Transverse colon (tissue), 4 donors: ENCODE measurements at regions not wholly inside any gene's neighbourhood (a gene's known extent, or its start where the extent isn't known, plus 50 kb on each side); places are given as distances from the start of the nearest gene placed in this dataset.

Experiments
- DNase-seq: peaks from one replicate; pipeline ENCODE4 v3.0.0-alpha.2; 2019
- H3K27ac ChIP-seq, 4 donors: fragments of 200-600 bp; sonication (generic); 2 replicates each; pipeline ENCODE4 v1.5.1; 2016 to 2018; ENCODE audit warnings: inconsistent platforms in 4 of 4
- H3K27me3 ChIP-seq: fragments of 200-600 bp; sonication (generic); 2 replicates; pipeline ENCODE4 v1.5.1; 2017; ENCODE audit warnings: inconsistent platforms
- H3K36me3 ChIP-seq, 4 donors: fragments of 200-600 bp; sonication (generic); 2 replicates each; pipeline ENCODE4 v1.5.1; 2017 to 2019; ENCODE audit warnings: inconsistent platforms in 4 of 4
- H3K4me1 ChIP-seq, 4 donors: fragments of 200-600 bp; sonication (generic); 2 replicates each; pipeline ENCODE4 v1.5.1; 2017 to 2020; ENCODE audit warnings: inconsistent platforms in 4 of 4
- H3K4me3 ChIP-seq, 4 donors: fragments of 200-600 bp; sonication (generic); 1 replicate in 1 of 4; 2 replicates in 3 of 4; pipeline versions ENCODE4 v1.5.1 to v1.6.1; 2017 to 2019; ENCODE audit warnings: inconsistent platforms in 4 of 4
- H3K9me3 ChIP-seq, 2 donors: fragments of 200-600 bp; sonication (generic); 2 replicates each; pipeline ENCODE4 v1.5.1; 2017 to 2019; ENCODE audit warnings: inconsistent platforms in 2 of 2
- CTCF ChIP-seq, 5 experiments: fragments of 200-600 bp in 3 of 5; fragments of 450-650 bp in 2 of 5; sonication (generic) in 3 of 5; IDR thresholded peaks; 1 replicate in 2 of 5; 2 replicates in 3 of 5; pipeline ENCODE4 v1.5.1; 2016 to 2017; ENCODE audit warnings: antibody characterized with exemption in 5 of 5, inconsistent platforms in 3 of 5, mild to moderate bottlenecking in 2 of 5, moderate library complexity in 1 of 5
- EP300 ChIP-seq: sonication (generic); formaldehyde crosslinking; IDR thresholded peaks from one replicate; pipeline ENCODE4 v1.6.1; 2017; ENCODE audit warnings: antibody characterized with exemption, low read depth
- POLR2A ChIP-seq: fragments of 450-650 bp; IDR thresholded peaks from one replicate; pipeline ENCODE4 v1.6.1; 2016; ENCODE audit warnings: antibody characterized with exemption, mild to moderate bottlenecking, moderate library complexity
- POLR2AphosphoS5 ChIP-seq, 3 donors: sonication (generic); formaldehyde crosslinking; IDR thresholded peaks; one replicate each; pipeline ENCODE4 v1.6.1; 2016; ENCODE audit warnings: antibody characterized with exemption in 3 of 3
- WGBS, 2 donors: methylation state at CpG; one replicate each; pipeline ENCODE4 v1.1.5; 2018; ENCODE audit warnings: low coverage in 1 of 2; 5-methylcytosine and 5-hydroxymethylcytosine counted together
- in situ Hi-C, 4 donors: fragments of 200-750 bp; cut with MboI; loops; one replicate each; pipeline versions ENCODE4 v1.15.0 to v1.15.1; 2017; ENCODE audit warnings: low sequenced_read_pairs in 3 of 4, low pct_ligation_motif_present in 1 of 4, low pct_unique_long_range_greater_than_20kb in 1 of 4
- intact Hi-C: fragments of 100-400 bp; cut with DNase I; formaldehyde crosslinking; loops from one replicate; pipeline ENCODE4 v1.15.1; 2023; ENCODE audit warnings: low total_unique reads

GRCh38 chr20:11145616-11146015 lies 471.8 kb upstream of the JAG1 start:
- intact Hi-C loops (no loop called here), in situ Hi-C loops (loop anchor here in 1 of 4 donors (25.0 kb wide), 1 partner anchor 583 kb away; no protein-coding TSS in a partner anchor)
- H3K4me1 ChIP-seq = no peaks in the 10 kb centered on the region
- H3K27me3 ChIP-seq = no peaks in the 10 kb centered on the region
- no peak overlapping the region for H3K4me3 ChIP-seq
- no peak overlapping the region for H3K27ac ChIP-seq
- WGBS, 2 donors = 84 to 85% methylated on average over 2 to 3 of the region's 3 CpGs
- no peak for DNase-seq
- no peaks in the 10 kb centered on the region for H3K36me3 ChIP-seq
- H3K9me3 ChIP-seq = no peaks in the 10 kb centered on the region
- TF ChIP-seq POLR2AphosphoS5 (IDR thresholded peaks at IDR 0.05) = no peak
- no peak for TF ChIP-seq EP300
- TF ChIP-seq CTCF (IDR thresholded peaks at IDR 0.05) = no peak
- TF ChIP-seq POLR2A = no peak

GRCh38 chr20:11153819-11154218 lies 480.0 kb upstream of the JAG1 start:
- TF ChIP-seq CTCF (IDR thresholded peaks at IDR 0.05) = no peak
- no peak for TF ChIP-seq POLR2A
- TF ChIP-seq EP300 = no peak
- TF ChIP-seq POLR2AphosphoS5 (IDR thresholded peaks at IDR 0.05) = no peak
- Histone ChIP-seq H3K9me3 (no peaks in the 10 kb centered on the region), H3K4me3 (no peak overlapping the region), H3K27me3 (no peaks in the 10 kb centered on the region), H3K4me1 (no peaks in the 10 kb centered on the region), H3K27ac (no peak overlapping the region), H3K36me3 (no peaks in the 10 kb centered on the region)
- WGBS, 2 donors = 60 to 78% methylated on average over 1 of the region's 1 CpG
- in situ Hi-C loops = no loop called here
- DNase-seq = no peak
- intact Hi-C loops = no loop called here

GRCh38 chr20:11155156-11155756 lies 481.5 kb upstream of the JAG1 start:
- Histone ChIP-seq H3K27ac (no peak overlapping the region), H3K9me3 (no peaks in the 10 kb centered on the region), H3K36me3 (no peaks in the 10 kb centered on the region), H3K4me3 (no peak overlapping the region), H3K27me3 (no peaks in the 10 kb centered on the region), H3K4me1 (peaks cover 0 to 10% (median 1%) of the 10 kb centered on the region in 4 donors)
- intact Hi-C loops (no loop called here), in situ Hi-C loops (no loop called here)
- TF ChIP-seq EP300 = no peak
- no peak for TF ChIP-seq POLR2AphosphoS5 (IDR thresholded peaks at IDR 0.05)
- TF ChIP-seq CTCF (IDR thresholded peaks at IDR 0.05) = no peak
- no peak for TF ChIP-seq POLR2A
- WGBS, 2 donors = 0 to 80% methylated on average over 1 of the region's 1 CpG
- DNase-seq = no peak

- Histone ChIP-seq H3K36me3 (no peaks in the 10 kb centered on the region), H3K9me3 (no peaks in the 10 kb centered on the region), H3K4me3 (no peak overlapping the region), H3K4me1 (peaks cover 0 to 10% (median 1%) of the 10 kb centered on the region in 4 donors), H3K27ac (no peak overlapping the region), H3K27me3 (no peaks in the 10 kb centered on the region)
- DNase-seq = no peak
- in situ Hi-C loops = no loop called here
- 79 to 90% methylated on average over 3 of the region's 3 CpGs for WGBS, 2 donors
- intact Hi-C loops = no loop called here
- no peak for TF ChIP-seq CTCF (IDR thresholded peaks at IDR 0.05)
- TF ChIP-seq POLR2A = no peak
- no peak for TF ChIP-seq POLR2AphosphoS5 (IDR thresholded peaks at IDR 0.05)
- TF ChIP-seq EP300 = no peak
Observed at GRCh38 chr20:11156922-11157321, 483.1 kb upstream of the JAG1 start.
